COLO829 (cell line): ENCODE measurements at regions not wholly inside any gene's neighbourhood (a gene's known extent, or its start where the extent isn't known, plus 50 kb on each side); places are given as distances from the start of the nearest gene placed in this dataset.
"Not testable (repeated sequence)": the region's sequence is repeated elsewhere in the genome, so short reads cannot be mapped to it uniquely, and the experiment has no call there.

Experiments used
- DNase-seq: peaks from one replicate; pipeline ENCODE4 v3.0.0; 2012; ENCODE audit warnings: low spot score

- DNase-seq: no peak
Observed at GRCh38 chr12:59344224-59344623, 251.6 kb upstream of the SLC16A7 start.

- DNase-seq: no peak
Observed at GRCh38 chr12:59329462-59329861, 266.4 kb upstream of the SLC16A7 start.

- DNase-seq: not testable (repeated sequence)
Observed at GRCh38 chr12:59328395-59329075, 267.3 kb upstream of the SLC16A7 start.

GRCh38 chr12:59326457-59326856, 269.4 kb upstream of the SLC16A7 start:
- DNase-seq: not testable (repeated sequence)

- DNase-seq: peak; percentile 70
Observed at GRCh38 chr12:59322473-59322872, 273.4 kb upstream of the SLC16A7 start.

GRCh38 chr12:59321278-59321677, 274.6 kb upstream of the SLC16A7 start:
- DNase-seq: no peak

GRCh38 chr12:59320112-59320511, 275.7 kb upstream of the SLC16A7 start:
- DNase-seq: no peak

GRCh38 chr12:59318940-59319339, 276.9 kb upstream of the SLC16A7 start:
- DNase-seq: no peak

GRCh38 chr12:59317598-59317997, 278.2 kb upstream of the SLC16A7 start:
- no peak for DNase-seq

- DNase-seq: no peak
Observed at GRCh38 chr12:59316938-59317337, 278.9 kb upstream of the SLC16A7 start.

GRCh38 chr12:59316354-59316753, 279.5 kb upstream of the SLC16A7 start:
- DNase-seq: not testable (repeated sequence)

- no peak for DNase-seq
Observed at GRCh38 chr12:59314209-59314608, 281.6 kb upstream of the SLC16A7 start.

GRCh38 chr12:59304077-59304721, 291.6 kb upstream of the SLC16A7 start:
- DNase-seq: no peak

GRCh38 chr12:59298296-59298695, 297.5 kb upstream of the SLC16A7 start:
- no peak for DNase-seq

- no peak for DNase-seq
Observed at GRCh38 chr12:59294221-59294620, 301.6 kb upstream of the SLC16A7 start.

- DNase-seq: no peak
Observed at GRCh38 chr12:59282999-59283398, 312.8 kb upstream of the SLC16A7 start.

- DNase-seq: not testable (repeated sequence)
Observed at GRCh38 chr12:59273561-59273960, 322.3 kb upstream of the SLC16A7 start.

- no peak for DNase-seq
Observed at GRCh38 chr12:59268295-59268809, 327.5 kb upstream of the SLC16A7 start.

- no peak for DNase-seq
Observed at GRCh38 chr12:59260202-59260601, 335.6 kb upstream of the SLC16A7 start.

- no peak for DNase-seq
Observed at GRCh38 chr12:59252731-59253130, 332.4 kb upstream of the LRIG3 start.

GRCh38 chr12:59250766-59251165, 330.5 kb upstream of the LRIG3 start:
- no peak for DNase-seq

GRCh38 chr12:59240048-59240447, 319.7 kb upstream of the LRIG3 start:
- DNase-seq: no peak

GRCh38 chr12:59234391-59234790, 314.1 kb upstream of the LRIG3 start:
- no peak for DNase-seq

- DNase-seq: no peak
Observed at GRCh38 chr12:59230334-59230733, 310.0 kb upstream of the LRIG3 start.
